ENCODE measurements at regions not wholly inside any gene's neighbourhood (a gene's known extent, or its start where the extent isn't known, plus 50 kb on each side); places are given as distances from the start of the nearest gene placed in this dataset.

DNA sequence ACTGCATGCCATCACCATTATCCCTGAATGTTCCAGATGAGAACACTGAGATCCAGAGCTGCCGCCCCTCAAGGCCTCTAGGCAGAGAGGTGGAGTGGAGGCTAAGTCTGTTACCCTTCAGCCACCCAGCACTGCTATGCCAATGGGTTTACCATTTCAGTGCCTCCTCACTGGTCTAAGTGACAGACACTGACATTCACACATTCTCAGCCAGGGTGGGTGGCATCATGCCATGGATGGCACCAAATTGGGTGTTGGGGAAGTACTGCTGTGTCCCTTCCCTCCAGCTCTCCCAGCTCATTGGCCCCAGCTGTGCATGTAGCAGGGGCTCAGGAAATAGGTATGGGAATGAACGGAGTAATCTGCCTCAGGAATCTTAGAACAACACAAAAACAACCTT is 96.8 kb upstream of the PLET1 start:
- DNase-seq (ENCODE audit: low read depth) = no peak

DNA sequence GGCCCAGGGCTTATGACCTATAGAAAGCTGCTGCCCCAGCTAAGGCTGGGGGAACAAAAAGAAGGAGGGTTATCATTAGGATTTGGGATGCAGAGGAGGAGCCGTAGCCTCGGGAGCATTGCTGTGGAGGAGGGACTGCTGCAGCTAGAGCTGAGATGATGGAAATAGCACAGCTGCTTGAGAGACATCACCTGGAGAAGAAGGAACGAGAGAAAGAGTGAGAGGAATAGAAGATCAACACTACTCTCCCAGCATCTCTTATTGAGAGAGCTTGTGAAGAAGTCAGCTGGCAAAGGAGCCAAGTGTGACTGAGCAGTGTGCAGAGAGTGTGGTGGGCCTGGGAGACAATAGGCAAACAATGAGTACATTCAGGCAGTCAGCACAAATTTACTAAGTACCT is 100.7 kb upstream of the PLET1 start:
- DNase-seq (ENCODE audit: low read depth) = no peak

DNA sequence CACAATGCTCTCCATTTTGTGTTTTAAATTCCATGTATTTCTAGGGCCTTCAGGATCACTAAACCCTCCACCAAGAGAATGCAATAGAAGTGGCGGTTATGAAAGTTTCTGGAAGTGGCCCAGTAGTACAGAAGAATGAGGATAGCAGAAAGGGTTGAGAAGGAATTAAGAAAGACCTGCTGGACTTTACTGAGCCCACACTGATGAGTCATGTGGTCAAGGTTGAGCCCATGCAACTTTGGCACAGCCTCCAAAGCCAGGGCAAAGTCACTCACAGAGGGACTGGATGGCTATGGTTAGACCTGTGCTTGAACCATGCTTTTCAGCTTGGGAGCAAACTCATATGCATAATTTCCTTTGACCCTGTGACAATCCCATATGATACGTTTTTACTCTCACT is 102.9 kb upstream of the PLET1 start:
- no peak for DNase-seq (ENCODE audit: low read depth)

DNA sequence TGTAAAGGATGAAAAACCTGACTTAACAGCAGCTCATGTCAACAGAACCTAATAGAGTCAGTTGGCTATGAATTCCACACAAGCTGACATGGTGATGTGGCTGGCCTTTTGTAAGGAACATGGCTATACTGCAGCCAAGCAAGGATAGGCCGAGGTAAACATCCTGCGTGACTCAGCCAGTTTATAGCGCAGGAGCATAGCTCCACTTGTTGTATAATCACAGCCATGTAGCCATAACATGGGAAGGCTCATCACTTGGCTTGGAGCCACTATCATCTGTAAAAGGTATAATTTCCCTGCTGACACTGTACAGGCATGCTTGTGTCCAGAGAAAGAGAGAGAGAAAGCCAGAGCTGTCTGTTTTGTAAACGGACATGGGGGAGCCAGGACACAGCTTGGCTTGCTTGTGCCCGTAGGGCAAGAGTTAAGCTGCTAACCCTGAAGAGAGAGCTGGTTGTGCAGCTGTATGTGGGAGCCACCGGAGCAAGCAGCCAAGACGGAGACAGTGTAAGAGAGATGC is 104.4 kb upstream of the PLET1 start:
- DNase-seq (ENCODE audit: low read depth) = no peak

DNA sequence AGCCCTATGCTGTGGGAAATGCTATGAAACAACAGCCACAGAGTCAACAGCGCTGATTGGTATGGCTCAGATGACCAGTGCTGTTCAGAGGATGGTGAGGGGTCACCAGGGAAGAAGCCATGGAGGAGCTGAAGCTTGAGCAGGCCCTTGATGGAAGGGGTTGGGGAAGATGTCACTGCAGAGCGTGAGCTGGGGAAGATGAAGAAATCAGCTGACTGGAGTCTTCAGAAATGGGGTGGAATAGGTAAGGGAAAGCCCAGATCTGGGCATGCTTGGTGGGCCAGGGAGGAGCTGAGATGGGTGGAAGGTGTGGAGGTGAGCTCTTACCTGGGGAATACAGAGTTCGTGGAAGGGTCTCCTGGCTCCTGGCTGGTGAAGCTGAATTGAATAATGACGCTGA is 105.4 kb upstream of the PLET1 start:
- DNase-seq (ENCODE audit: low read depth) = no peak

DNA sequence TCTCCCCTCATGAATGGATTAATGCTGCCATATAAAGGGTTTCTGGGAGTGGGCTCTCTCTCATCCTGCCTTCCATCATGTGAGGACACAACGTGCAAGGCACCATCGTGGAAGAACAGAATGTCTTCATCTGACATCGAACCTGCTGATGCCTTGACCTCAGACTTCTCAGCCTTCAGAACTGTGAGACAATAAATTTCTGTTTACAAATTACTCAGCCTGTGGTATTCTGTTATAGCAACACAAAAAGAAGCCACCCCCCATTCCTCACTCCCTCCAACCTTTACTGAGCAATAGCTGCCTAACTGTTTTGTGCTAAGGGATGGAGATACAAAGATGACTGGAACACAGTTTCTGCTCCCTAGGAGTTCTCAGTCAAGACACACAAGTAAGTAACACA is 106.1 kb upstream of the PLET1 start:
- DNase-seq (ENCODE audit: low read depth) = no peak

- DNase-seq (ENCODE audit: low read depth) = no peak
These were observed 106.8 kb upstream of the PLET1 start for GRCh38 chr11:112367461-112367860.

GRCh38 chr11:112367895-112368294 is 107.2 kb upstream of the PLET1 start:
- no peak for DNase-seq (ENCODE audit: low read depth)

DNA sequence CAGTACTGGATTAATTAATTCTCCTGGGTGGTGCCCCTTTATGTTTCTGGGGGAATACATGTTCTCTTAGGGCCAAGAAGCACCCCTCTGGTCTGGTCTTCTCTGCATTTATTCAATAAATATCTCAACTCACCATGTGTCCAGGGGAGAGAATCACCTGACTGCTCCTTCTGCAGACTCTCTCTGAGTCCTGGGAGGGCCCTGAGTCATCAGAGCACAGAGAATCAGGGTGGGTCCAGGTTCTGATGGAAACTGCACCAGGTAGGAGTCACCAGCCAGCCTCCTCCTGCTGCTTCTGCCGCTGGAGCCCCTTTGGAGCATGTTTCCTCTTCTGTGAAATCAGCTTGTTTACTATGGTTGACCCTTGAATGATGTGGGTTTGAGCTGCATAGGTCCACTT is 107.7 kb upstream of the PLET1 start:
- DNase-seq (ENCODE audit: low read depth) = no peak

DNA sequence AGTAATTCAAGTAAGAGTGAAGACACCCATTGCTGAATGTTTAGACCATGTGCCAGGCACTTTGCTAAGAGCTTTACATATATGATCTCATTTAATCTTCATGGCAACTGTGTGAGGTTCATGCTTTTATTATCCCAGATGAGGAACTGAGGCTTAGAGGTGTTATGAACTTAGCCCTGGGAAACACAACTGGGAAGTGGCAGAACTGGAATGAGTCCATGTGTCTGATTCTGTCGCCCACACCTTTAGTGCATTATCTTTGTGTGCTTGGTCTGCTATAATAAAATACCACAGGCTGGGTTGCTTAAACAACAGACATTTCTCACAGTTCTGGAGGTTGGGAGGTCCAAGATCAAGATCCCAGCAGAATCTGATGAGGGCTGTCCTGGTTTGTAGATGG is 108.7 kb upstream of the PLET1 start:
- DNase-seq (ENCODE audit: low read depth) = no peak

DNA sequence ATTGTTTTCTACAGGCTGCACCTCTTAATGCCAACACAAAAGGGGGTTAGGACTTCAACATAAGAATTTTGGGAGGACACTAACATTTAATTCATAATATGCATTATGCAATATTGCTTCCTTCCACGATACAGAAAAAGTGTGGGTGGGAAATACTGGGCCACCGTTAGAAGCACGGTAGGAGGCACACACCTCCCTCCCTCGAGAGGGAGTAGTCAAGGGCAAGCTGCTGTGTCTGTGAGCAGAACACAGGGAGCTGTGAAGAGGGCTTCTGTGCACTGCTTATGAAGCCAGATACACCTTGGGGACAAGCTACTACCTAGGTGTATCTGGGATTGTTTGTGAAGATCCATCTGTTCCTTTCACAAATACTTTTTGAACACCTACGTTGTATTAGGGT is 109.3 kb upstream of the PLET1 start:
- DNase-seq (ENCODE audit: low read depth) = no peak

GRCh38 chr11:112374486-112375140 is 114.0 kb upstream of the PLET1 start:
- DNase-seq (ENCODE audit: low read depth) = no peak

GRCh38 chr11:112377946-112378345 is 117.3 kb upstream of the PLET1 start:
- DNase-seq (ENCODE audit: low read depth) = no peak

DNA sequence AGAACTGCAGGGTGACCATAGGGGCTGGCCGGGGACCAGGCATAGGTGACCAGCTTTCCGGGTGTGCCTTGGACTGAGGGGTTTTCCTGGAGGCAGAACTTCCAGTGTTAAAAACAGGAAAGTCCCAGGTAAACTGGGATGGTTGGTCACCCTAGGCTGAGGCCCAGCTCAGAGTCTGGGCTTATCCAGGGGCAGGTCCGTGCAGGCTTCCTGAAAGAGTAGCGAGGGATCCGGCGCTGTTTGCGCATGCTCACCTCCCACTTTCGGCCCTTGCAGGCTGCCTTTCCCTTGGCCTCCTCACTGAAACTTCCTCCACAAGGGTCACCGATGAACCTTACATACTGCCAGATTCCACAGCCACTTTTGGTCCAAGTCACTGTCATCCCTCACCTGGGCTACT is 119.8 kb upstream of the PLET1 start:
- no peak for DNase-seq (ENCODE audit: low read depth)

DNA sequence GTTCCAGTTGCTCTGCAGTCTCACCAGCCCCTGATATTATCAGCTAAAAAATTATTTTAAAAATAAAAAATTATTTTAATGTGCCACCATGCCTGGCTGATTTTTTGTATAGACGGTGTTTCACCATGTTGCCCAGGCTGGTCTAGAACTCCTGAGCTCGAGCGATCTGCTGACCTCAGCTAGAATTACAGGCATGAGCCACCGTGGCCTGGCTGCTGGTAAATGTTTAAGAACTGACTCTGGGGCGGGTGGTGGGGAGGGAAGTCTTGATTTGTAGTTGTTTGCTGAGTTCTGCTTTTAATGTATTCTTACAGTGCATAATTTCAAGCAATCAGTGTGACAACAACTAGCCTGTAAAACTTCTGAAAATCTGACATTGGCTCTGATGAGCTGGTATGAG is 120.9 kb upstream of the PLET1 start:
- no peak for DNase-seq (ENCODE audit: low read depth)

DNA sequence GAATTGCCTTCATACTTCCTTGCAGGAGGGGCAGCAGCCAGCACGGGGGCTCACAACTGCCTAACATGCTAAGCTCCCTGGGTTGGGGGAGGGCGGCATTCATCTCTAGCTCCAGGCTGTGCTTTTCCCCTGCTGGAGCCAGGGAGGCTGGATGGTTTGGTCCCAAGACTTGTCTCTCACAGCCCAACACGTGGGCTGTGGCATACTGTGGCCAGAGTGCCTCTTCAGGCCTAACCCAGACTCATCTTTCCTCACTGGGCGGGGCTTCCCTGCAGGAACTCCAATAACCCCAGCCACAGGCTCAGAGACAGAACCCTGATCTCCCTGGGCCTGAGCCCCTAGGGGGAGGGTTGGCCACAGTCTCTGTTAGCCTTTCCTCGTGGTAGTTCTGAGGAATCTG is 121.9 kb upstream of the PLET1 start:
- no peak for DNase-seq (ENCODE audit: low read depth)

GRCh38 chr11:112388496-112388895 is 127.8 kb upstream of the PLET1 start:
- DNase-seq (ENCODE audit: low read depth) = no peak

DNA sequence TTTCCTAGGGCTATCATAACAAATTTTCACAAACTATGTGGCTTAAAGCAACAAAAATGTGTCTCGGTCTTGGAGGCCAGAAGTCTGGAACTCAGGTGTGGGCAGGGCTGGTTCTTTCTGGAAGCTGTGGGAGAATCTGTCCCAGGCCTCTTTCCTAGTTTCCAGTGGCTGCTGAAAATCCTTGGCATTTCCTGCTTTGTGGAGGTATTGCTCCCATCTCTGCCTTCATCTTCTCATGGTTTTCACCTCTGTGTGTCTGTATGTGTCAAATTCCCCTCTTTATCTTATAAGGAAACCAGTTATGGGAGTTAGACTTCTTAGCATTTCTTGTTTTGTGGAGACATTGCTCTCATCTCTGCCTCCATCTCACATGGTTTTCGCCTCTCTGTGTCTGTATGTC is 130.4 kb upstream of the PLET1 start:
- no peak for DNase-seq (ENCODE audit: low read depth)

DNA sequence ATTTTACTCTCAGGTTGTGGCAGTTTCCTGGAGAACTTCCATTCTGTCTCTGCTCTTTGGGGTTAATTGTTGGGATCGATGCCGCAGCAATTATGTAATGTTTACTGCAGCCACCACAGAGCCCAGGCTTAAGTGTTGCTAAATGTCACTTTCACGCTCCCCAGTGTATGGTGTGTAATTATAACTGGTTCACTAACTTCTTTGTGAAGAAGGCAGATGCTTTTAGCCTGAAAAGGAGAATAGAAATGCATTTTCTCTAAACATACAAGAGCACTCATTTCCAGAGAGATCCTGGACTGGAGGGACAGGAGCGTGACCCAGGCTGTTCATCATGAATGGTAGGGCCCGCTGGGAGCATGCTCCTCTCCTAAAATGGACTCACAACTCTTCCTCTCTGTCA is 132.2 kb upstream of the PLET1 start:
- DNase-seq (ENCODE audit: low read depth) = no peak

GRCh38 chr11:112394304-112394703 is 133.6 kb upstream of the PLET1 start:
- DNase-seq (ENCODE audit: low read depth) = no peak

DNA sequence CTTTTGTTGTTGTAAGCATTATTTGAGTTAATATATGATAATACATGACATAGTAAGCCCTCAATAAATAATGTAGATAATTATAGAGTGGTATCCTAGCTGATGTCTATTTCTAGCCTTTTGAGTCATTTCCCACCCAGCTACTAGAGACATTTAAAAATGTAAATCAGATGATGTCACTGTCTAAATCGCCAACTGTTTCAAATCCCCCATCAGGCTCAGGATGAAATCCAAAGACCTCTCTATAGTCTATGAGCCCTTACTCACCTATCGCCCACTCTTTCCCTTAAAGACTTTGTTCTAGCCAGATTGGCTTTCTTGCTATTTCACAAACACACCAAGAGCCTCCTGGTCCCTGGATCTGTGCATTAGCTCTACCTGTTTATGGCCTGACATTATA is 135.4 kb upstream of the PLET1 start:
- no peak for DNase-seq (ENCODE audit: low read depth)

- DNase-seq (ENCODE audit: low read depth) = no peak
These were observed 138.3 kb upstream of the PLET1 start for GRCh38 chr11:112398798-112399478.

GRCh38 chr11:112400476-112401014 is 139.9 kb upstream of the PLET1 start:
- no peak for DNase-seq (ENCODE audit: low read depth)
